ENCODE measurements at regions not wholly inside any gene's neighbourhood (a gene's known extent, or its start where the extent isn't known, plus 50 kb on each side); places are given as distances from the start of the nearest gene placed in this dataset.

DNA sequence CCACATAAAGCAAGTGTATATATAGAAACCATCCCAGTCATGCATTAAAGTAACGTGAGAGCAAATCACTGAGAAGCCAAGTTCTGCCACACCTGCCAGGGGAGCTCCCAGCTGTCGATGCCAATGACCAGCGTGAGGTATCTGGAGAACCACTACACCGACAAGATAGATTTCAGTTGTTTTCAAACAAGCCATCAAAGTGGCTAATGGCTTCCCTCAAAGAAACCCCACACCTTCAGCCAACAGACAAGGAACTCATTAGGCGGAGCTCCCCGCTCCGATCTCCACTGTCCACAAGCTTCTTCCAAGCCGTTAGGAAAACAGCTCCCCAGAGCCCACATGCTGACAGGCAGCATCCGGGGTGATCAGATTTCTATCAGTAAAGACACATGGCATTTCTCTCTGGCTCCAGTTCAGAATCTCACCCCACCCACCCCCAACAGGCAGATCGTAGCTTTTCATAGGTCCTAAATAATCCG is 54.2 kb upstream of the SPATA12 start:
- Histone ChIP-seq H3K79me2 (ENCODE audit: insufficient read depth, low read length) (no peaks in the 10 kb centered on the region), H3K36me3 (replicated peaks in 1 of 2; ENCODE audit: control insufficient read depth in 1 of 2, insufficient read depth in 2 of 2, low read length in 2 of 2) (no peaks in the 10 kb centered on the region), H4K20me1 (ENCODE audit: insufficient read depth, low read length) (no peaks in the 10 kb centered on the region), H3K27me3 (ENCODE audit: control insufficient read depth in 2 of 2, insufficient read depth in 2 of 2, low read length in 2 of 2) (no peaks in the 10 kb centered on the region), H3K9me3 (replicated peaks in 1 of 2; ENCODE audit: control insufficient read depth in 1 of 2, insufficient read depth in 1 of 2, low read length in 2 of 2) (no peaks in the 10 kb centered on the region), H3K4me3 (replicated peaks in 1 of 3; ENCODE audit: low read depth in 2 of 3, low read length in 3 of 3) (no peak overlapping the region), H3K9ac (ENCODE audit: insufficient read depth, low read length, poor library complexity, severe bottlenecking) (no peak overlapping the region), H3K27ac (ENCODE audit: low read depth in 1 of 2, low read length in 2 of 2) (no peak overlapping the region), H2AFZ (ENCODE audit: insufficient read depth, low read depth, low read length, poor library complexity, severe bottlenecking) (no peak overlapping the region), H3K4me2 (replicated peaks; ENCODE audit: extremely low read depth, low read length, poor library complexity, severe bottlenecking) (no peak overlapping the region), H3K4me1 (ENCODE audit: control insufficient read depth in 1 of 2, insufficient read depth in 2 of 2, low read length in 2 of 2) (peaks cover 0 to 3% of the 10 kb centered on the region in 2 donors)
- intact Hi-C loops (cut with micrococcal nuclease), result no loop called here
- peaks cover 0 to 2% (median 0%) of the 10 kb centered on the region in 7 donors for H3K9me3 Mint-ChIP-seq
- no peak overlapping the region for H3K4me3 Mint-ChIP-seq
- 98% methylated on average over 10 of the region's 11 CpGs for WGBS (ENCODE audit: insufficient coverage)
- peaks cover 0 to 2% (median 0%) of the 10 kb centered on the region in 3 donors for H3K27me3 Mint-ChIP-seq (ENCODE audit: low read depth in 3 of 3)
- H3K4me1 Mint-ChIP-seq, result peaks cover 8% of the 10 kb centered on the region
- no peaks in the 10 kb centered on the region for H3K36me3 Mint-ChIP-seq
- H3K27ac Mint-ChIP-seq, result no peak overlapping the region
- DNase-seq, result no peak
- TF ChIP-seq, protein P1, sequence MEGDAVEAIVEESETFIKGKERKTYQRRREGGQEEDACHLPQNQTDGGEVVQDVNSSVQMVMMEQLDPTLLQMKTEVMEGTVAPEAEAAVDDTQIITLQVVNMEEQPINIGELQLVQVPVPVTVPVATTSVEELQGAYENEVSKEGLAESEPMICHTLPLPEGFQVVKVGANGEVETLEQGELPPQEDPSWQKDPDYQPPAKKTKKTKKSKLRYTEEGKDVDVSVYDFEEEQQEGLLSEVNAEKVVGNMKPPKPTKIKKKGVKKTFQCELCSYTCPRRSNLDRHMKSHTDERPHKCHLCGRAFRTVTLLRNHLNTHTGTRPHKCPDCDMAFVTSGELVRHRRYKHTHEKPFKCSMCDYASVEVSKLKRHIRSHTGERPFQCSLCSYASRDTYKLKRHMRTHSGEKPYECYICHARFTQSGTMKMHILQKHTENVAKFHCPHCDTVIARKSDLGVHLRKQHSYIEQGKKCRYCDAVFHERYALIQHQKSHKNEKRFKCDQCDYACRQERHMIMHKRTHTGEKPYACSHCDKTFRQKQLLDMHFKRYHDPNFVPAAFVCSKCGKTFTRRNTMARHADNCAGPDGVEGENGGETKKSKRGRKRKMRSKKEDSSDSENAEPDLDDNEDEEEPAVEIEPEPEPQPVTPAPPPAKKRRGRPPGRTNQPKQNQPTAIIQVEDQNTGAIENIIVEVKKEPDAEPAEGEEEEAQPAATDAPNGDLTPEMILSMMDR (IDR thresholded peaks at IDR 0.05), result no peak

DNA sequence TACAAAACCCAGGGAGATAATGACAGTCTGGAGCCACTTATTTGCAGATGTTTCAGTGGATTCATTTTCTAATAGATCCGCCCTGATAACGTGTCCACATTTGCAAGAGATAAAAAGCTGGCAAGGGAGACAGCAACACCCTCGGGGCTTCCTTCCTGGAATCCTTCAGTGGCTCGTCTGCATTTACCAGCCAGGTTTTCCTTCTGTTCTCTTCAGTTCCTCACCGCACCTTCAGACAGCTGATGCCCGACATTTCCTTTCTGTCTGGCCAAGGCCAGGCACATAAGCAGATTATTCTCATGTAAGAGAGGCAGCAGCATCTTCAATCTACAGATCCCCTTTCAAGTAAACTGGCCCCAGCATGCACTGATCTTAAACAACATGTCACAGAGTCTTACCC is 56.2 kb upstream of the SPATA12 start:
- H3K4me2 ChIP-seq (replicated peaks; ENCODE audit: extremely low read depth, low read length, poor library complexity, severe bottlenecking), result no peak overlapping the region
- H3K4me3 Mint-ChIP-seq, result no peak overlapping the region
- DNase-seq, result no peak
- peaks cover 8% of the 10 kb centered on the region for H3K4me1 Mint-ChIP-seq
- no peaks in the 10 kb centered on the region for H3K36me3 ChIP-seq (replicated peaks in 1 of 2; ENCODE audit: control insufficient read depth in 1 of 2, insufficient read depth in 2 of 2, low read length in 2 of 2)
- no peak overlapping the region for H3K27ac Mint-ChIP-seq
- no peaks in the 10 kb centered on the region for H3K9me3 ChIP-seq (replicated peaks in 1 of 2; ENCODE audit: control insufficient read depth in 1 of 2, insufficient read depth in 1 of 2, low read length in 2 of 2)
- H4K20me1 ChIP-seq (ENCODE audit: insufficient read depth, low read length), result no peaks in the 10 kb centered on the region
- TF ChIP-seq, protein P1 (IDR thresholded peaks at IDR 0.05), result no peak
- no peak overlapping the region for H3K9ac ChIP-seq (ENCODE audit: insufficient read depth, low read length, poor library complexity, severe bottlenecking)
- H3K4me1 ChIP-seq (ENCODE audit: control insufficient read depth in 1 of 2, insufficient read depth in 2 of 2, low read length in 2 of 2), result peaks cover 0 to 3% of the 10 kb centered on the region in 2 donors
- H3K4me3 ChIP-seq (replicated peaks in 1 of 3; ENCODE audit: low read depth in 2 of 3, low read length in 3 of 3), result no peak overlapping the region
- 51% methylated on average over 6 of the region's 6 CpGs for WGBS (ENCODE audit: insufficient coverage)
- peaks cover 0 to 2% (median 0%) of the 10 kb centered on the region in 7 donors for H3K9me3 Mint-ChIP-seq
- H3K36me3 Mint-ChIP-seq, result no peaks in the 10 kb centered on the region
- no peak overlapping the region for H3K27ac ChIP-seq (ENCODE audit: low read depth in 1 of 2, low read length in 2 of 2)
- H3K27me3 Mint-ChIP-seq (ENCODE audit: low read depth in 3 of 3), result peaks cover 0 to 2% (median 0%) of the 10 kb centered on the region in 3 donors
- no peaks in the 10 kb centered on the region for H3K79me2 ChIP-seq (ENCODE audit: insufficient read depth, low read length)
- no peaks in the 10 kb centered on the region for H3K27me3 ChIP-seq (ENCODE audit: control insufficient read depth in 2 of 2, insufficient read depth in 2 of 2, low read length in 2 of 2)
- intact Hi-C loops (cut with micrococcal nuclease), result no loop called here
- no peak overlapping the region for H2AFZ ChIP-seq (ENCODE audit: insufficient read depth, low read depth, low read length, poor library complexity, severe bottlenecking)
